ENCODE measurements at regions not wholly inside any gene's neighbourhood (a gene's known extent, or its start where the extent isn't known, plus 50 kb on each side); places are given as distances from the start of the nearest gene placed in this dataset.

DNA sequence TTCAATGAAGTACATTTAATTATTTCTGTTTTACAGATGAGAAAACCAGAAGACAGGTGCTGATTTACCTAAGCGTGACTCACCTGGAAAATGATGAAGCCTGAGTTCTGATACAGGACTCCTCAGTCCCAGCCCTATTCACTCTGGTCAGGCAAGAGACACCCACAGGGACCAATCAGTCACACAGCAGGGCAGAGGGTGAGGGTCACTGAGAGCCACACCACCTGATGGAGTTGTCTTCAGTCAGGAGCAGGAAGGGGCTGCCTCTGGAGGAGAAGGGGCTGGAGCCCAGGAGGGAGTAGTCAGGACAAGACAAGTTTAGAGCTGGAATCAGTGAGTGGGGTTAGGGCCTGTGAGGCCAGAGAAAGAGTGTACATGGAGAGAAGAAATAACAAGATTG is 251.2 kb upstream of the MOCS1 start:
- no peak overlapping the region for H3K27ac ChIP-seq
- TF ChIP-seq, protein P1, sequence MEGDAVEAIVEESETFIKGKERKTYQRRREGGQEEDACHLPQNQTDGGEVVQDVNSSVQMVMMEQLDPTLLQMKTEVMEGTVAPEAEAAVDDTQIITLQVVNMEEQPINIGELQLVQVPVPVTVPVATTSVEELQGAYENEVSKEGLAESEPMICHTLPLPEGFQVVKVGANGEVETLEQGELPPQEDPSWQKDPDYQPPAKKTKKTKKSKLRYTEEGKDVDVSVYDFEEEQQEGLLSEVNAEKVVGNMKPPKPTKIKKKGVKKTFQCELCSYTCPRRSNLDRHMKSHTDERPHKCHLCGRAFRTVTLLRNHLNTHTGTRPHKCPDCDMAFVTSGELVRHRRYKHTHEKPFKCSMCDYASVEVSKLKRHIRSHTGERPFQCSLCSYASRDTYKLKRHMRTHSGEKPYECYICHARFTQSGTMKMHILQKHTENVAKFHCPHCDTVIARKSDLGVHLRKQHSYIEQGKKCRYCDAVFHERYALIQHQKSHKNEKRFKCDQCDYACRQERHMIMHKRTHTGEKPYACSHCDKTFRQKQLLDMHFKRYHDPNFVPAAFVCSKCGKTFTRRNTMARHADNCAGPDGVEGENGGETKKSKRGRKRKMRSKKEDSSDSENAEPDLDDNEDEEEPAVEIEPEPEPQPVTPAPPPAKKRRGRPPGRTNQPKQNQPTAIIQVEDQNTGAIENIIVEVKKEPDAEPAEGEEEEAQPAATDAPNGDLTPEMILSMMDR (conservative IDR thresholded peaks at IDR 0.05), result no peak
- no peak for TF ChIP-seq ZFX (IDR thresholded peaks at IDR 0.05)

DNA sequence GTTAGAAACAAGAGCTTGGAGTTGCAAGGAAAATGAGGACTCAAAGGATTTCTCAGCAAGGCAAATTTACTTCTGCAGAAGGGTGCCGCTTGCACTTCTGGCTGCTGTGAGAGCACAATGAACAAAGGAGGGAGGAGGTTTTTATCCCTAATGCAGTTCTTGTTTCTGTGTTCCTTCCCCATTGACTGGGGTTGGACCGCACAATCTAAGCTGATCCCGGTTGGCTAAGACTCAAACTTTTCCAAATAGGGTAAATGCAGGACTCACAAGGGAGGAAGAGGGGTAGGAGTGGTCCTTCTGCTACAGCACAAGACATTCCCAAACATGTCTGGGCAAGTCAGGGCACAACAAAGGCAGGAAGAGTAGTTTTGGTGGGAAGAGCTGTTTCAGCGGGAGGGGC is 249.6 kb upstream of the MOCS1 start:
- no peak overlapping the region for H3K27ac ChIP-seq
- no peak for TF ChIP-seq ZFX (IDR thresholded peaks at IDR 0.05)
- TF ChIP-seq, protein P1 (conservative IDR thresholded peaks at IDR 0.05), result no peak

GRCh38 chr6:40181367-40181766 is 247.1 kb upstream of the MOCS1 start:
- H3K27ac ChIP-seq, result no peak overlapping the region
- TF ChIP-seq, protein P1 (conservative IDR thresholded peaks at IDR 0.05), result no peak
- TF ChIP-seq ZFX (IDR thresholded peaks at IDR 0.05), result no peak

GRCh38 chr6:40180271-40180670 is 246.0 kb upstream of the MOCS1 start:
- no peak overlapping the region for H3K27ac ChIP-seq
- TF ChIP-seq, protein P1 (conservative IDR thresholded peaks at IDR 0.05), result no peak
- no peak for TF ChIP-seq ZFX (IDR thresholded peaks at IDR 0.05)

DNA sequence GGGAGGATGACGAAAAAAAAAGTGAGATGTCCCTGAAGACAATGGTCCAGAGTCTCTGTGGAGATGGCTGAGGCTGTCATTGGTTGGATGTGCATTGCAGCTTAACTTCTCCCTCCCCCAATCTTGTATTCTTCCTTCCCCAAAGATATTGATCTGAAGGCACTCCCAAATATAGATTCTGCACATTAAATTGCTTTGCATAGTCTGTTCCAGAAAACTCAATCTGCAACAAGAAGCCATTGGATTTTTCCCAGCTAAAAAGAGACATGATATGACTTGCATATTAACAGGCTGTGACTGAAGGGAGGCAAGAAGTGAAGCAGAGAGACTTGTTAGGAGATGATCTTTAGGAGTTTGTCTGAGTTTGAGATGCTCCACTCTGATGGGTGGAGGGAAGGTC is 245.2 kb upstream of the MOCS1 start:
- H3K27ac ChIP-seq, result no peak overlapping the region
- no peak for TF ChIP-seq ZFX (IDR thresholded peaks at IDR 0.05)
- TF ChIP-seq, protein P1 (conservative IDR thresholded peaks at IDR 0.05), result no peak

DNA sequence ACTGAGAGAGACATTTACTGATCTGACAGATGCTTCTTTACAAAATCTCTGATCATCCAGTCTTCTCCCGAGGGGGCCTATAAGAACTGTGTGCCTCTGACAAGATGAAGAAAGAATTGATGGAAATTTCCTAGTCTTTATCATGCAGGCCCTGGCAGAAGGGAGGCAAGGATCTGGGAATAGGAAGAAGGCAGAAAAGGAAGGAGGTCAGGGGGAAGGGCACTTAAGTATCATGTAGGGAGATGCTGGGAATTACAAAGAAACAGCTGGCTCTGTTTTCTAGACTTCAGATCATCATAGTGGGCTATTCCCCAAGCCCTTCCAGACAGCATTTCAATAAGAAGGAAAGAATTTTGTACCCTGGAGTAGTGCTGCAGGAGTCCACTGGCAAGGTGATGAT is 243.3 kb upstream of the MOCS1 start:
- TF ChIP-seq, protein P1 (conservative IDR thresholded peaks at IDR 0.05), result no peak
- no peak for TF ChIP-seq ZFX (IDR thresholded peaks at IDR 0.05)
- H3K27ac ChIP-seq, result no peak overlapping the region

- no peak for TF ChIP-seq ZFX (IDR thresholded peaks at IDR 0.05)
- TF ChIP-seq, protein P1 (conservative IDR thresholded peaks at IDR 0.05), result no peak
Observed at GRCh38 chr6:40176152-40176551, 241.9 kb upstream of the MOCS1 start.

More at GRCh38 chr6:40176152-40176551, 241.9 kb upstream of the MOCS1 start:
- no peak overlapping the region for H3K27ac ChIP-seq
